Prostate gland (tissue), 2 donors: ENCODE measurements at regions not wholly inside any gene's neighbourhood (a gene's known extent, or its start where the extent isn't known, plus 50 kb on each side); places are given as distances from the start of the nearest gene placed in this dataset.

Source experiments
- DNase-seq: peaks from one replicate; pipeline ENCODE4 v3.0.0-alpha.2; 2019; ENCODE audit warnings: low spot score
- H3K27ac ChIP-seq, 2 donors: fragments of 200-600 bp; sonication (generic); 2 replicates each; pipeline ENCODE4 v1.5.1; 2017 to 2019
- H3K27me3 ChIP-seq: fragments of 200-600 bp; sonication (generic); replicated peaks from 2 replicates; pipeline ENCODE4 v1.5.1; 2019; ENCODE audit not compliant: insufficient read depth
- H3K36me3 ChIP-seq, 2 donors: fragments of 200-600 bp; sonication (generic); 1 replicate in 1 of 2; 2 replicates in 1 of 2; pipeline versions ENCODE4 v1.5.1 to v1.8.1; 2017 to 2019
- H3K4me1 ChIP-seq: fragments of 200-600 bp; sonication (generic); replicated peaks from 2 replicates; pipeline ENCODE4 v1.5.1; 2019
- H3K4me3 ChIP-seq, 2 donors: fragments of 200-600 bp; sonication (generic); 2 replicates each; pipeline ENCODE4 v1.5.1; 2017 to 2019
- H3K9me3 ChIP-seq: fragments of 200-600 bp; sonication (generic); 2 replicates; pipeline ENCODE4 v1.5.1; 2017
- CTCF ChIP-seq, 4 experiments: fragments of 200-600 bp in 2 of 4; fragments of 450-650 bp in 2 of 4; sonication (generic) in 2 of 4; IDR thresholded peaks; 1 replicate in 3 of 4; 2 replicates in 1 of 4; pipeline ENCODE4 v1.5.1; 2016 to 2019; ENCODE audit warnings: antibody characterized with exemption in 4 of 4, mild to moderate bottlenecking in 2 of 4, moderate library complexity in 2 of 4
- POLR2A ChIP-seq: fragments of 450-650 bp; IDR thresholded peaks from one replicate; pipeline ENCODE4 v1.6.1; 2016; ENCODE audit warnings: antibody characterized with exemption, mild to moderate bottlenecking
- POLR2AphosphoS5 ChIP-seq: sonication (generic); formaldehyde crosslinking; IDR thresholded peaks from one replicate; pipeline ENCODE4 v1.6.1; 2017; ENCODE audit warnings: antibody characterized with exemption
- WGBS: methylation state at CpG from one replicate; pipeline ENCODE4 v1.1.5; 2018; 5-methylcytosine and 5-hydroxymethylcytosine counted together
- intact Hi-C: fragments of 100-400 bp; cut with DNase I; formaldehyde crosslinking; loops from one replicate; pipeline ENCODE4 v1.14.2; 2022

- Histone ChIP-seq H3K27me3 (no peaks in the 10 kb centered on the region), H3K27ac (no peak overlapping the region), H3K36me3 (no peaks in the 10 kb centered on the region), H3K9me3 (no peaks in the 10 kb centered on the region), H3K4me3 (no peak overlapping the region), H3K4me1 (no peaks in the 10 kb centered on the region)
- no peak for TF ChIP-seq POLR2AphosphoS5
- TF ChIP-seq CTCF (IDR thresholded peaks at IDR 0.05): no peak
- no peak for TF ChIP-seq POLR2A
- 67% methylated on average over 2 of the region's 2 CpGs for WGBS
- DNase-seq: no peak
- intact Hi-C loops: no loop called here
Measured at GRCh38 chr11:28922386-28922981, 814.3 kb downstream of the METTL15 start.

DNA sequence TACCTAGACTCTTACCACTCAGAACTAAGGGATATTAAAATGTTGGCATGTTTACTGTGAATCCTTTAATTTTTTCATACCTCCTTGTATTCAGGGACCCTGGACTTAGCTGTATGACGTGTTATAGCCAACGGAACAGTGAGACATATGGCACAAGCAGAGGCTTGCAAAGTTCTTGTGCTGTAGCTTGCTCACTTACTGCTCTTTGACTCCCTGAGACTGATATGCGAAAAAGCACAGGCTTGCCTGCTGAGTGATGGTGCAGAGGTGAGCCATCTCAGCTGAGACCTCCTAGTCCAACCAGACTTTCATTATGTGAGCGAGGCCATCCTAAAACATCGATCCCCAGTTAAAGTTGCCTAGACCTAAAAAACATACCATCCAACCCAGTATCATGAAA is 811.0 kb downstream of the METTL15 start:
- Histone ChIP-seq H3K36me3 (no peaks in the 10 kb centered on the region), H3K27me3 (no peaks in the 10 kb centered on the region), H3K4me3 (no peak overlapping the region), H3K27ac (no peak overlapping the region), H3K9me3 (no peaks in the 10 kb centered on the region), H3K4me1 (no peaks in the 10 kb centered on the region)
- no peak for TF ChIP-seq POLR2AphosphoS5
- TF ChIP-seq CTCF (IDR thresholded peaks at IDR 0.05): no peak
- TF ChIP-seq POLR2A: no peak
- no peak for DNase-seq
- WGBS: 74% methylated on average over 5 of the region's 5 CpGs
- intact Hi-C loops: no loop called here

- Histone ChIP-seq H3K4me3 (no peak overlapping the region), H3K36me3 (no peaks in the 10 kb centered on the region), H3K27ac (no peak overlapping the region), H3K9me3 (no peaks in the 10 kb centered on the region), H3K27me3 (no peaks in the 10 kb centered on the region), H3K4me1 (no peaks in the 10 kb centered on the region)
- intact Hi-C loops: no loop called here
- DNase-seq: no peak
- TF ChIP-seq POLR2AphosphoS5 (no peak), CTCF (IDR thresholded peaks at IDR 0.05) (no peak), POLR2A (no peak)
Measured at GRCh38 chr11:28913883-28914282, 805.7 kb downstream of the METTL15 start.

DNA sequence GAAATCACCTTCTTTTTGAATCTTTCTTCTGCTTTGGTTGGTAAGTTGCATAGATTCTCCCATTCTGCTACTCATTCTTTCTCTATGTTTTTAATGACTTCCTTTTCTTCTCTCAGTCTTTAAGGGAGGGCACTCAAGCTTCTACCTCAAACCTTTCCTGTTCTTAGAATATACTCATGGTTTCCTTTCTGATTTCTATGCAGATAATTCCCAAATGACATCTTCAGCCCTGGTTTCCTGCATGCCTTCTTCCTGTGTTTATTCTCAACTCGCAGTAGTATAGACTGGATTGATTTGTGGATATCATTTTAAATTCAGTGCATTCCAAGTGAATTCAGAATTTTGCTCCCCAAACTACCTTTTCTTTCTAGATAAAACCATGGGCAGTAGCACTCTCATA is 803.6 kb downstream of the METTL15 start:
- intact Hi-C loops: no loop called here
- DNase-seq: no peak
- TF ChIP-seq CTCF (IDR thresholded peaks at IDR 0.05): no peak
- TF ChIP-seq POLR2A: no peak
- no peak for TF ChIP-seq POLR2AphosphoS5

GRCh38 chr11:28910926-28911325 is 802.7 kb downstream of the METTL15 start:
- Histone ChIP-seq H3K27me3 (no peaks in the 10 kb centered on the region), H3K9me3 (no peaks in the 10 kb centered on the region), H3K4me3 (no peak overlapping the region), H3K4me1 (no peaks in the 10 kb centered on the region), H3K36me3 (no peaks in the 10 kb centered on the region), H3K27ac (no peak overlapping the region)
- no peak for DNase-seq
- intact Hi-C loops: no loop called here
- TF ChIP-seq POLR2AphosphoS5 (no peak), POLR2A (no peak), CTCF (IDR thresholded peaks at IDR 0.05) (no peak)
- 86% methylated on average over 2 of the region's 2 CpGs for WGBS

More for the DNA sequence above, 803.6 kb downstream of the METTL15 start:
- H3K4me1 ChIP-seq: no peaks in the 10 kb centered on the region
- no peak overlapping the region for H3K27ac ChIP-seq
- WGBS: 76% methylated on average over 1 of the region's 1 CpG
- no peaks in the 10 kb centered on the region for H3K27me3 ChIP-seq
- no peaks in the 10 kb centered on the region for H3K36me3 ChIP-seq
- H3K9me3 ChIP-seq: no peaks in the 10 kb centered on the region
- H3K4me3 ChIP-seq: no peak overlapping the region
